Esophagus squamous epithelium (tissue), 5 donors: ENCODE measurements at regions not wholly inside any gene's neighbourhood (a gene's known extent, or its start where the extent isn't known, plus 50 kb on each side); places are given as distances from the start of the nearest gene placed in this dataset.

Experiments
- DNase-seq: peaks from one replicate; lab custom pipeline; 2025; lab: John Stamatoyannopoulos, UW
- H3K27ac ChIP-seq, 4 donors: fragments of 200-600 bp; sonication (generic); one replicate each; pipeline ENCODE4 v1.5.1; 2016 to 2019; ENCODE audit warnings: mild to moderate bottlenecking in 1 of 4
- H3K27me3 ChIP-seq, 4 donors: fragments of 200-600 bp; sonication (generic); 1 replicate in 3 of 4; 2 replicates in 1 of 4; pipeline versions ENCODE4 v1.5.1 to v1.6.0; 2017 to 2021; ENCODE audit warnings: antibody characterized with exemption in 1 of 4
- H3K36me3 ChIP-seq, 3 donors: fragments of 200-600 bp; sonication (generic); one replicate each; pipeline ENCODE4 v1.5.1; 2016 to 2019
- H3K4me1 ChIP-seq, 3 donors: fragments of 200-600 bp; sonication (generic); one replicate each; pipeline ENCODE4 v1.5.1; 2017 to 2019
- H3K4me3 ChIP-seq, 4 donors: fragments of 200-600 bp; sonication (generic); 1 replicate in 3 of 4; 2 replicates in 1 of 4; pipeline ENCODE4 v1.5.1; 2016 to 2019; ENCODE audit warnings: mild to moderate bottlenecking in 2 of 4, moderate library complexity in 1 of 4
- H3K9me3 ChIP-seq, 3 donors: fragments of 200-600 bp; sonication (generic); one replicate each; pipeline ENCODE4 v1.5.1; 2016 to 2019
- POLR2A ChIP-seq, 4 donors: fragments of 450-650 bp; IDR thresholded peaks; one replicate each; pipeline ENCODE4 v1.6.1; 2017; ENCODE audit warnings: antibody characterized with exemption in 4 of 4, mild to moderate bottlenecking in 4 of 4, moderate library complexity in 3 of 4
- WGBS, 2 donors: methylation state at CpG; one replicate each; pipeline ENCODE4 v1.1.5; 2018; 5-methylcytosine and 5-hydroxymethylcytosine counted together
- intact Hi-C: fragments of 100-400 bp; cut with DNase I; formaldehyde crosslinking; loops from one replicate; pipeline ENCODE4 v1.15.0; 2022
- TF ChIP-seq, protein P1 (sequence below), 6 experiments: fragments of 450-650 bp in 4 of 6; fragments of 200-600 bp in 2 of 6; sonication (generic) in 2 of 6; IDR thresholded peaks; one replicate each; pipeline ENCODE4 v1.5.1; 2016 to 2019; ENCODE audit warnings: antibody characterized with exemption in 6 of 6, mild to moderate bottlenecking in 4 of 6, moderate library complexity in 4 of 6
- donor health status: DM: yes; HTN: yes; CAD: no.

DNA sequence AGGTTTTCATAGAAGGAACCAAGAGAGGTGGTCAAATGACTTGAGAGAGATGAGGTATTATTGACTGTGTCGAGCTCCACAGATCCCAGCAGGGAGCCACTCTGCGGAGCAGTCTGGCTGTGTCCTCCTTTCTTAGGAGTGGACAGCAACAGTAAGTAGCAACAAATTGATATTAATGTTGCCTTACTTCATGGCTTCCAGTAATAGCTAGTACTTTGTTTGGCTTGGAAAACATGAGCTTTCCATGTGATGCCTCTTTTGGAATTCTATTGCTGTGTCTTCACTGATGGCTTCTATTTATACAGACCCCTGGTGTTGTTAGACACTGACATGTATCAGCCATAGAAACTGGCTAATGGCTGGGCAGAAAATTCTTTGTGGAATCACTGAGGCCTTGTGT lies 531.2 kb upstream of the CCDC196 start:
- WGBS, 2 donors: 95 to 96% methylated on average over 2 of the region's 2 CpGs
- intact Hi-C loops: loop anchor here (10.0 kb wide), 1 partner anchor 790 kb away; no protein-coding TSS in a partner anchor
- H3K36me3 ChIP-seq: no peaks in the 10 kb centered on the region
- TF ChIP-seq POLR2A (IDR thresholded peaks at IDR 0.05): no peak
- TF ChIP-seq, protein P1, sequence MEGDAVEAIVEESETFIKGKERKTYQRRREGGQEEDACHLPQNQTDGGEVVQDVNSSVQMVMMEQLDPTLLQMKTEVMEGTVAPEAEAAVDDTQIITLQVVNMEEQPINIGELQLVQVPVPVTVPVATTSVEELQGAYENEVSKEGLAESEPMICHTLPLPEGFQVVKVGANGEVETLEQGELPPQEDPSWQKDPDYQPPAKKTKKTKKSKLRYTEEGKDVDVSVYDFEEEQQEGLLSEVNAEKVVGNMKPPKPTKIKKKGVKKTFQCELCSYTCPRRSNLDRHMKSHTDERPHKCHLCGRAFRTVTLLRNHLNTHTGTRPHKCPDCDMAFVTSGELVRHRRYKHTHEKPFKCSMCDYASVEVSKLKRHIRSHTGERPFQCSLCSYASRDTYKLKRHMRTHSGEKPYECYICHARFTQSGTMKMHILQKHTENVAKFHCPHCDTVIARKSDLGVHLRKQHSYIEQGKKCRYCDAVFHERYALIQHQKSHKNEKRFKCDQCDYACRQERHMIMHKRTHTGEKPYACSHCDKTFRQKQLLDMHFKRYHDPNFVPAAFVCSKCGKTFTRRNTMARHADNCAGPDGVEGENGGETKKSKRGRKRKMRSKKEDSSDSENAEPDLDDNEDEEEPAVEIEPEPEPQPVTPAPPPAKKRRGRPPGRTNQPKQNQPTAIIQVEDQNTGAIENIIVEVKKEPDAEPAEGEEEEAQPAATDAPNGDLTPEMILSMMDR (IDR thresholded peaks at IDR 0.05): no peak
- no peaks in the 10 kb centered on the region for H3K9me3 ChIP-seq
- no peak overlapping the region for H3K4me3 ChIP-seq
- no peaks in the 10 kb centered on the region for H3K4me1 ChIP-seq
- no peak overlapping the region for H3K27ac ChIP-seq
- no peaks in the 10 kb centered on the region for H3K27me3 ChIP-seq
- no peak for DNase-seq

DNA sequence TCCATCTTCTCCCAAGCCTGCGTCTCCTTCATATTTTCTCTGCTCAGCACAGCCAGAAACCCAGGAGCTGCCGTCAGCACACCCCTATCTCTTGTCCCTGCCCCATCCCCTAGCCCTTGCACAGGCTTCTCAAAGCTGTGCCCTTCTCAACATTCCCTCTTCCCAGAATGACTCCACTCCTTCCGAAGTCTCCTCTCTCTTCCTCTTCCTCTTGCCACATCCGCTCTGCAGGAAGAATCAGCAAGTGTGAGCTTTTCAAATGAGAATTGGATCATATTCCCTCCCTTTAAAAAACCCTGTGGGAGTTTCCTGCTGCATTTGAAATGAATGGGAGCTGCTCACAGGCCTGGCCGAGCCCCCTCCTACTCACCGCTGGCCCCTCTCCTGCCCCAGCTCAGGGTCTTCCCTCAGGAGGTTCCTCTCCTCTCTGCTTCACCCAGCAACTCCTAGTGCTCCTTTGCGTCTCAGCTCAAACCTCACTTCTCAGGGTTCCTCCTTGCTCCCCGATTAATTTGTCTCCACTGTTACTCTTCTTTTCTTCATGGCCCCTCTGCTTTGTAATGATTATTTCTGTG lies 528.5 kb upstream of the CCDC196 start:
- DNase-seq: no peak
- intact Hi-C loops: loop anchor here (10.0 kb wide), 1 partner anchor 793 kb away; no protein-coding TSS in a partner anchor
- H3K4me1 ChIP-seq: no peaks in the 10 kb centered on the region
- no peaks in the 10 kb centered on the region for H3K36me3 ChIP-seq
- H3K27me3 ChIP-seq: peaks cover 0 to 12% (median 0%) of the 10 kb centered on the region in 4 donors
- no peaks in the 10 kb centered on the region for H3K9me3 ChIP-seq
- no peak overlapping the region for H3K4me3 ChIP-seq
- TF ChIP-seq, protein P1 (IDR thresholded peaks at IDR 0.05): no peak
- TF ChIP-seq POLR2A (IDR thresholded peaks at IDR 0.05): no peak
- WGBS, 2 donors: 90 to 91% methylated on average over 8 of the region's 8 CpGs
- H3K27ac ChIP-seq: no peak overlapping the region

DNA sequence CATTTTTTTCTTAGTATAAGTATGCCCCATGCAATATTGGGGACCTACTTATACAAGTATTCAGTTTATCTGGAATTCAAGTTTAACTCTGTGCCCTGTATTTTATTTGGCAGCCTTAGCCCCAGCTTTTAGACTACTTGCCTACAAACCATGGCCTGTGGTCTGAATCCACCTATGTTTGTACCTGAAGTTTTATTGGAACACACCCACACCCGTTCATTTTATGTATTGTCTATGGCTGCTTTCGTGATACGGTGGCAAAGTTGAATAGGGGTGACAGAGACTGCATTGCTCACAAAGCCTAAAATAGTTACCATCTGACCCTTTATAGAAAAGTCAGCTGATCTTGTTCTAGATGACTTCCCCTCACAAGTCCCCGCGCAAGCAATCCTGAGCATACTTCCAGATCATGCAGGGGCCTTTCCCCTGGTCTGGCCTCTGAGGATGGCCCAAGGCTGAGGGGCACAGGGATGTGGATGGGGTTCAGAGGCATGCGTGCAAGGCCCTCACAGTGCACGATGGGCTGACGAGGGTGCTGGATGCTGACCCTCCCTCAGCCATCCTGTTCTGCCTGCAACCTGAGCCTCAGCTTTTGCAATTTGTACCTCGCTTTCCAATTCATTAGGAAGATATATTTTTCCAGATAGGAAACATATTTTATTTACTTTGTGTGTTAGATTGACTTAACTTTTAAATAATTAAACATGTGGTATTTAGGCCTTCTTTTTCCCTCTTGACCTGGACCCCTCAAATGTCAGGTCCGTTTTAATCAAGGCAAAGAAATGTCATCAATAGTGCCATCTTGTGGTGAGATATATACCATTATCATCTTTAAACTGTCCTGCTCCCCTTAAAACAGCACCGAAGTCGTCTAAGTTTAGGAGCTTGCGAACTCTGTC lies 527.3 kb upstream of the CCDC196 start:
- intact Hi-C loops: loop anchor here (10.0 kb wide), 1 partner anchor 794 kb away; no protein-coding TSS in a partner anchor

DNA sequence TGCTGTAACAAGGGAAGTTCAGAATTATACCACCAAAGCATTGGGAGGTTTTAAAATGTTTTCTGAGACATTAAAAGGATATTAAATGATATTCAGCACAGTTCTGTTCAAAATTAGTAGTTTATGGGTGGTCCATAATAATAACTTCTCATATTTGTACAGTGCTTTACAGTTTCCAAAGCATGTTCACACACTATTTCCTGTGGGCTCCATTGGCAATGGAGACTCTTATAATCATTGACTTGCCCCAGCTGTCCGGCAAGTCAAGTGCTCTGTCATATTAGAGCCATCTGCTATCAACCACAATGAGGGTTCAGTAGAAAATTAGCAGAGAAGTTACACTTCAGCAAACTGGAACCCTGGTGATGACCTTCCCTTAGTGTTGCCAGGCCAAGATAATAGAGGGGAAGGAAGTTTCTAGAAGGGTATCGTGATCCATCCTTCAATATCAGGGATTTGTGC lies 526.6 kb upstream of the CCDC196 start:
- Histone ChIP-seq H3K27me3 (peaks cover 0 to 13% (median 0%) of the 10 kb centered on the region in 4 donors), H3K9me3 (no peaks in the 10 kb centered on the region), H3K4me1 (no peaks in the 10 kb centered on the region), H3K36me3 (no peaks in the 10 kb centered on the region), H3K4me3 (no peak overlapping the region), H3K27ac (no peak overlapping the region)
- DNase-seq: no peak
- WGBS, 2 donors: 68 to 70% methylated on average over 2 of the region's 2 CpGs
- intact Hi-C loops: loop anchor here (10.0 kb wide), 1 partner anchor 795 kb away; no protein-coding TSS in a partner anchor
- TF ChIP-seq, protein P1 (IDR thresholded peaks at IDR 0.05): peak in 1 of 6 experiments; percentile 2
- TF ChIP-seq POLR2A (IDR thresholded peaks at IDR 0.05): no peak

More for the DNA sequence above, 527.3 kb upstream of the CCDC196 start:
- TF ChIP-seq, protein P1 (IDR thresholded peaks at IDR 0.05): peak in 5 of 6 experiments; percentile 22 to 50 (median 40)
- no peak for TF ChIP-seq POLR2A (IDR thresholded peaks at IDR 0.05)
- Histone ChIP-seq H3K4me1 (no peaks in the 10 kb centered on the region), H3K36me3 (no peaks in the 10 kb centered on the region), H3K9me3 (no peaks in the 10 kb centered on the region), H3K27ac (no peak overlapping the region), H3K27me3 (peaks cover 0 to 13% (median 0%) of the 10 kb centered on the region in 4 donors), H3K4me3 (no peak overlapping the region)
- DNase-seq: no peak
- 55 to 60% methylated on average over 11 to 13 of the region's 13 CpGs for WGBS, 2 donors
